ENCODE measurements at regions not wholly inside any gene's neighbourhood (a gene's known extent, or its start where the extent isn't known, plus 50 kb on each side); places are given as distances from the start of the nearest gene placed in this dataset.

DNA sequence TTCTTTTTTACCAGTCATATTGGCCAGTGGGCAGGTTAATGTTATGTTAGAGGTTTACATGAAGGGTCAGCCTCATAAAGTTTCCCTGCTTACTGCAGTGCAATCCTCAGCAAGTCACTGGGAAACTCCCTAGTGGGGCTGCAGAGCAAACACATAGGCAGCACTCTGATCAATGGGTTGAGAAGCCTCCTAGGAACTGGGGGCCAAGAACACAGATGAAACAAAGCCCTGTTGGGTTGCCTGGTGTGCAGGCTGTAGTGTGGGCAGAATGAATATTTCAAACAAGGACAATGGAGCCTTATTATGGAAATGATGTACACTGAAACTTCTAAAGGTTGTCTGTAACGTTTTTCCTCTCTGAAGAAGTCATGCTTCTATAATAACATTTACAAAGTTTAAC is 431.6 kb upstream of the PTBP2 start:
- no peaks in the 10 kb centered on the region for H3K79me2 ChIP-seq (ENCODE audit: control insufficient read depth, insufficient read depth, low read length)
- no peak overlapping the region for H3K9ac ChIP-seq (ENCODE audit: insufficient read depth in 1 of 2, low read depth in 2 of 2, low read length in 2 of 2)
- H3K36me3 ChIP-seq (ENCODE audit: control insufficient read depth, insufficient read depth, low read length) = no peaks in the 10 kb centered on the region
- no peaks in the 10 kb centered on the region for H3K27me3 ChIP-seq (ENCODE audit: control insufficient read depth in 2 of 2, insufficient read depth in 2 of 2, low read length in 2 of 2)
- TF ChIP-seq IFI16 (CRISPR knock-in tag; IDR thresholded peaks at IDR 0.05) = no peak
- H3K4me1 ChIP-seq (replicated peaks in 1 of 2; ENCODE audit: control insufficient read depth in 2 of 2, insufficient read depth in 2 of 2, low read length in 2 of 2) = no peaks in the 10 kb centered on the region
- H3K9me1 ChIP-seq (ENCODE audit: control insufficient read depth, insufficient read depth, low read length) = no peaks in the 10 kb centered on the region
- no peaks in the 10 kb centered on the region; the same call in 1 of the 2 replicates for H3K9me3 ChIP-seq (replicated peaks; ENCODE audit: control insufficient read depth, insufficient read depth, low read depth, low read length)
- DNase-seq (ENCODE audit: extremely low read depth in 1 of 4, low spot score in 3 of 4) (no peak), ATAC-seq (no peak), FAIRE-seq (no peak)
- no peak overlapping the region for H3K27ac ChIP-seq (ENCODE audit: extremely low read depth, low read depth, low read length)
- 0% methylated on average over 1 of the region's 1 CpG for WGBS (ENCODE audit: insufficient coverage, low coverage, missing lambda C conversion rate)
- ChIA-PET POLR2A (no interaction called here), CTCF (ENCODE audit: low intra/inter-chr PET ratio) (no interaction called here)
- no TSS peak for BruUV-seq (replicated peaks)
- intact Hi-C loops (cut with micrococcal nuclease) (no loop called here), in situ Hi-C loops (cut with MboI) (no loop called here)
- no peak overlapping the region for H3K4me2 ChIP-seq (ENCODE audit: insufficient read depth, low read length)
- H3K4me3 ChIP-seq = no peak overlapping the region
- H4K20me1 ChIP-seq (replicated peaks; ENCODE audit: control insufficient read depth, insufficient read depth, low read length) = no peaks in the 10 kb centered on the region
- H2AFZ ChIP-seq (ENCODE audit: low read depth, low read length) = no peak overlapping the region

DNA sequence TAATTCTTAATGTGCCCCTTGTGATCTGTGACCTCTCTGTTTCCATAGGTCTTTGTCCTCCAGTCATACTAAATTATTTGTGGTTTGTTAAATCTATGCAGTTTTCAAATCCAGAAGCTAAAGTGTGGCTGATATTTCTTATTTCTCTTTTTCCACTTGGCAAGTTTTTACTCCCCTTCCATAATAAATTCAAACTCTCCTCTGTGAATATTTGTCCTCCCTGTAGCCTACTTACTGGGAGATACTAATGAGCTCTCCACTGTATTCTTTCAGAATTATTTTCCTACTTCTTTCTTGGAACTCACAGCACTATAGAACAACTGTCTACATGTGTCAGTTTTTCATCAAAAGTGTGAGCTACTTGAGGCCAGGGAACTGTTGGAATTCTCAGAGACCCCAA is 430.8 kb upstream of the PTBP2 start:
- intact Hi-C loops (cut with micrococcal nuclease) (no loop called here), in situ Hi-C loops (cut with MboI) (no loop called here)
- ChIA-PET CTCF (ENCODE audit: low intra/inter-chr PET ratio) (no interaction called here), POLR2A (no interaction called here)
- Histone ChIP-seq H3K27me3 (ENCODE audit: control insufficient read depth in 2 of 2, insufficient read depth in 2 of 2, low read length in 2 of 2) (no peaks in the 10 kb centered on the region), H3K9me3 (replicated peaks; ENCODE audit: control insufficient read depth, insufficient read depth, low read depth, low read length) (no peaks in the 10 kb centered on the region; the same call in 1 of the 2 replicates), H3K9me1 (ENCODE audit: control insufficient read depth, insufficient read depth, low read length) (no peaks in the 10 kb centered on the region), H3K36me3 (ENCODE audit: control insufficient read depth, insufficient read depth, low read length) (no peaks in the 10 kb centered on the region), H3K4me1 (replicated peaks in 1 of 2; ENCODE audit: control insufficient read depth in 2 of 2, insufficient read depth in 2 of 2, low read length in 2 of 2) (no peaks in the 10 kb centered on the region), H2AFZ (ENCODE audit: low read depth, low read length) (no peak overlapping the region), H3K4me3 (no peak overlapping the region), H3K27ac (ENCODE audit: extremely low read depth, low read depth, low read length) (no peak overlapping the region), H3K79me2 (ENCODE audit: control insufficient read depth, insufficient read depth, low read length) (no peaks in the 10 kb centered on the region), H4K20me1 (replicated peaks; ENCODE audit: control insufficient read depth, insufficient read depth, low read length) (no peaks in the 10 kb centered on the region), H3K4me2 (ENCODE audit: insufficient read depth, low read length) (no peak overlapping the region), H3K9ac (ENCODE audit: insufficient read depth in 1 of 2, low read depth in 2 of 2, low read length in 2 of 2) (no peak overlapping the region)
- no peak for DNase-seq (ENCODE audit: extremely low read depth in 1 of 4, low spot score in 3 of 4)
- no peak for TF ChIP-seq KLF10 (CRISPR knock-in tag; IDR thresholded peaks at IDR 0.05)
- TF ChIP-seq RFX1 (IDR thresholded peaks at IDR 0.05) = no peak
- no peak for TF ChIP-seq PHB (CRISPR knock-in tag; IDR thresholded peaks at IDR 0.05)
- TF ChIP-seq, protein P1, sequence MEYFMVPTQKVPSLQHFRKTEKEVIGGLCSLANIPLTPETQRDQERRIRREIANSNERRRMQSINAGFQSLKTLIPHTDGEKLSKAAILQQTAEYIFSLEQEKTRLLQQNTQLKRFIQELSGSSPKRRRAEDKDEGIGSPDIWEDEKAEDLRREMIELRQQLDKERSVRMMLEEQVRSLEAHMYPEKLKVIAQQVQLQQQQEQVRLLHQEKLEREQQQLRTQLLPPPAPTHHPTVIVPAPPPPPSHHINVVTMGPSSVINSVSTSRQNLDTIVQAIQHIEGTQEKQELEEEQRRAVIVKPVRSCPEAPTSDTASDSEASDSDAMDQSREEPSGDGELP (CRISPR knock-in tag; IDR thresholded peaks at IDR 0.05; ENCODE audit: borderline replicate concordance) = no peak
- TF ChIP-seq, protein P2, sequence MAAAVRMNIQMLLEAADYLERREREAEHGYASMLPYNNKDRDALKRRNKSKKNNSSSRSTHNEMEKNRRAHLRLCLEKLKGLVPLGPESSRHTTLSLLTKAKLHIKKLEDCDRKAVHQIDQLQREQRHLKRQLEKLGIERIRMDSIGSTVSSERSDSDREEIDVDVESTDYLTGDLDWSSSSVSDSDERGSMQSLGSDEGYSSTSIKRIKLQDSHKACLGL (CRISPR knock-in tag; IDR thresholded peaks at IDR 0.05; ENCODE audit: borderline replicate concordance, poor library complexity, severe bottlenecking) = no peak
- no peak for TF ChIP-seq KDM5B (IDR thresholded peaks at IDR 0.05; ENCODE audit: insufficient replicate concordance, low read depth, low read length)
- no peak for TF ChIP-seq TSC22D4 (tag; IDR thresholded peaks at IDR 0.05)
- no peak for TF ChIP-seq TEAD1 (CRISPR knock-in tag; IDR thresholded peaks at IDR 0.05)
- no peak for TF ChIP-seq CHD4 (IDR thresholded peaks at IDR 0.05; ENCODE audit: insufficient read depth, insufficient replicate concordance, low read depth, low read length, poor library complexity, severe bottlenecking)
- TF ChIP-seq ZNF134 (CRISPR knock-in tag; conservative IDR thresholded peaks at IDR 0.05) = no peak
- TF ChIP-seq NR1H2 (CRISPR knock-in tag; IDR thresholded peaks at IDR 0.05) = no peak
- no peak for TF ChIP-seq CXXC5 (CRISPR knock-in tag; IDR thresholded peaks at IDR 0.05)
- no peak for TF ChIP-seq ZNF778 (CRISPR knock-in tag; IDR thresholded peaks at IDR 0.05)
- no peak for TF ChIP-seq ZNF133 (CRISPR knock-in tag; IDR thresholded peaks at IDR 0.05)
- no peak for ATAC-seq
- FAIRE-seq = no peak
- no TSS peak for BruUV-seq (replicated peaks)
